Activated CD4-positive, alpha-beta T cell treated with anti-CD3 and anti-CD28 coated beads for 48 hours (primary cell): ENCODE measurements at regions not wholly inside any gene's neighbourhood (a gene's known extent, or its start where the extent isn't known, plus 50 kb on each side); places are given as distances from the start of the nearest gene placed in this dataset.

ENCODE experiments used
- DNase-seq: peaks from one replicate; pipeline ENCODE4 v3.0.0-alpha.2; 2020

- no peak for DNase-seq
Observed at GRCh38 chr16:9383281-9383680, 291.8 kb downstream of the HAPSTR1 start.

- DNase-seq, result no peak
Observed at GRCh38 chr16:9384141-9384540, 292.7 kb downstream of the HAPSTR1 start.

GRCh38 chr16:9389543-9390207 is 298.2 kb downstream of the HAPSTR1 start:
- DNase-seq, result no peak

- no peak for DNase-seq
Observed at GRCh38 chr16:9392956-9393355, 301.5 kb downstream of the HAPSTR1 start.

- no peak for DNase-seq
Observed at GRCh38 chr16:9393591-9393990, 302.1 kb downstream of the HAPSTR1 start.

- DNase-seq, result no peak
Observed at GRCh38 chr16:9395958-9396359, 304.5 kb downstream of the HAPSTR1 start.

GRCh38 chr16:9399573-9399972 is 308.1 kb downstream of the HAPSTR1 start:
- DNase-seq, result no peak

- no peak for DNase-seq
Observed at GRCh38 chr16:9401173-9401572, 309.7 kb downstream of the HAPSTR1 start.

GRCh38 chr16:9402293-9402860 is 310.9 kb downstream of the HAPSTR1 start:
- DNase-seq, result no peak

GRCh38 chr16:9404811-9405210 is 313.4 kb downstream of the HAPSTR1 start:
- no peak for DNase-seq

GRCh38 chr16:9406038-9406712 is 314.7 kb downstream of the HAPSTR1 start:
- no peak for DNase-seq

GRCh38 chr16:9407206-9407758 is 315.8 kb downstream of the HAPSTR1 start:
- DNase-seq, result no peak

- DNase-seq, result no peak
Observed at GRCh38 chr16:9408297-9408878, 316.9 kb downstream of the HAPSTR1 start.

- no peak for DNase-seq
Observed at GRCh38 chr16:9409560-9410493, 318.4 kb downstream of the HAPSTR1 start.

GRCh38 chr16:9411426-9411825 is 320.0 kb downstream of the HAPSTR1 start:
- DNase-seq, result no peak

GRCh38 chr16:9412031-9412914 is 320.8 kb downstream of the HAPSTR1 start:
- no peak for DNase-seq

GRCh38 chr16:9412915-9413264 is 321.4 kb downstream of the HAPSTR1 start:
- DNase-seq, result no peak

GRCh38 chr16:9415545-9415944 is 324.1 kb downstream of the HAPSTR1 start:
- DNase-seq, result no peak

GRCh38 chr16:9417898-9418297 is 326.5 kb downstream of the HAPSTR1 start:
- no peak for DNase-seq

GRCh38 chr16:9419161-9419560 is 327.7 kb downstream of the HAPSTR1 start:
- no peak for DNase-seq

- no peak for DNase-seq
Observed at GRCh38 chr16:9422762-9423513, 331.5 kb downstream of the HAPSTR1 start.
